ENCODE measurements at regions not wholly inside any gene's neighbourhood (a gene's known extent, or its start where the extent isn't known, plus 50 kb on each side); places are given as distances from the start of the nearest gene placed in this dataset.

- no peak for DNase-seq
Observed at GRCh38 chr10:111522141-111522540, 445.3 kb downstream of the ADRA2A start.

GRCh38 chr10:111522551-111522950 lies 445.7 kb downstream of the ADRA2A start:
- no peak for DNase-seq

GRCh38 chr10:111523016-111523415 lies 446.2 kb downstream of the ADRA2A start:
- no peak for DNase-seq

DNA sequence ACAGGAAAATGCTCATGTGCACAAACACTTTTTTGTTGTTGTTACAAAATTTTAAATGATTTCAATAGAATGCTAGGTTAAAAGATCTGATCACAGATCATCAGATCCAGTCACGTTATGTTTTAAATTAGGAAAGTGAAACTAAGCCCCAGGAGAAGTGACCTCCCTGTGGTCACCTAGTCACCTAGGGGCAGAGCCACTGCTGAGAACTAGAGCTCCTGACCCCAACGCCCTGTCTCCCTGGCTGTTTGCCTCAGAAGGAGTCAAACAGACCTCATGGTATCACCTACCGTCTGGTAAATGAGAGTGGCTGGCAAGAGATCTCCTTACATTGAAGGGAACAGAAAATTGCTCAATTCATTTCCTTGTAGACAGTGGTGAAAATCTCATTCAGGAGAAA lies 447.3 kb downstream of the ADRA2A start:
- DNase-seq, result no peak

DNA sequence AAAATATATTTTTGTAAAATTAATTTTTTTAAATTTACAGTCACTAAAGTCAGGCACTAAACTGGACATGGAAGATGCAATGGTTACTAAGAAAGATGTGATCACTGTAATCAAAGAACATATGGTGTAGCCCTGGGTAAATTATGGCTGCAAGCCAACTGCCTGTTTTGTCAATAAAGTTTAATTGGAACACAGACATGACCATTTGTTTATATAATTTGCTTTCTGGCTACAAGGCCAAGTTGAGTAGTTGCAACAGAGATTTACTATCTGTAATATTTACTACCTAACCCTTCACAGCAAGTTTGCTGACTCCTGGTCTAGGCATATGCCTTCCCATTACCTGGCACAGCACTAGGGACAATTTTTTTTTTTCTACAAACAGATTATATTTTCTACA lies 448.9 kb downstream of the ADRA2A start:
- no peak for DNase-seq

GRCh38 chr10:111531690-111532089 lies 454.9 kb downstream of the ADRA2A start:
- no peak for DNase-seq

DNA sequence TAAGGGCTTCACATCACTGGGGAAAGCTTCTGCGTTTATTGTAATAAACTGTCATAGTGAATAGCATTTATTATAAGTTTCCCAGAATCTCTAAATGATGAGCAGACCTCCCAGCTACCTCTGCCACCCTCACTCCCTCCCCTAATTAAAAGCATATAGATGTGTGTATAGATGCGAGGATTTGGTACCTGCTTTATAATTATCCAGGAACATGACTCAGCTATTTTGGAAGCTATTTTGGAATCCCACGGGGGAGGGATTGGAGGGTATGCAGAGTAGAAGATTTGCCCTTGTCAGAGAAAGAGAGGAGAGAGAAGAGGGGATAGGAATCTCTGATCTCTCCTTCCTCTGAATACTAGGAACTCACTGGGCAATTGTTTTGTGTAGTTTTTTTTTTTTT lies 455.3 kb downstream of the ADRA2A start:
- DNase-seq, result no peak

GRCh38 chr10:111539246-111539645 lies 462.4 kb downstream of the ADRA2A start:
- DNase-seq, result no peak

DNA sequence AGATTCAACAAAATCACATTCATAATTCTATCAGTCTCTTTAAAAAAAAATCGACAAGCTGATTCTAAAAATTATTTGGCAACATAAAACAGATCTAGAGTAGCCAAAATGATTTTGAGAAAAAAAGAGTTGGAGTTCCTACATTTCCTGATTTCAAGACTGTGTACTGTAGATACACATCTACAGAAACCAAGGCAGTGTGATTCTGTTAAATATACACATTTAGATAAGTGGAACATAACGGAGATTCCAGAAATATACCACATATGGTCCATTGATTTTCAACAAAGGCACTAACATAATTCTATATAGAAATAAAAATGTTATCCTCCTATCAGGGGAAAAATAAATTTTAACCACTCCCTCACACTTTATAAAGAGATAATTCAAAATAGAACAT lies 467.0 kb downstream of the ADRA2A start:
- DNase-seq, result no peak

GRCh38 chr10:111545861-111546605 lies 469.2 kb downstream of the ADRA2A start:
- DNase-seq, result no peak

- DNase-seq, result no peak
Observed at GRCh38 chr10:111548084-111548726, 471.4 kb downstream of the ADRA2A start.

DNA sequence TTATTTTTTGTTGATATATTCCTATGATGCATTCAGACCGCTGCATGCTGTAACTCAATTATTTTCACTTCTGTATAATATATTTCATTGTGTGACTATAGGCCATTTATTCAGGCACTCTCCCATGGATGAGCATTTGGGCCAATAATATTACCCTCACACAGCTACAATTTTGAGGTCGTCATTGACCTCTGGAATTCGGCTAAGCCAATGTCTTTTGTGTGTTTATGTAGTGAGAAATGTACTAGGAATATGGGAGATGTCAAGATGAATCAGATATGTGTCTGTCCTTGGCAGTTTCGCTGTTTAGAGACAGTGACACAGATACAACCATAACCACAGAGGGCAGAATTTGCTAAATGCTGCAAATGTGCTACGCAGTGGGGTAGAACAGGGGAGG lies 474.2 kb downstream of the ADRA2A start:
- no peak for DNase-seq

- no peak for DNase-seq
Observed at GRCh38 chr10:111556666-111557065, 479.8 kb downstream of the ADRA2A start.

GRCh38 chr10:111558211-111558610 lies 481.4 kb downstream of the ADRA2A start:
- no peak for DNase-seq

DNA sequence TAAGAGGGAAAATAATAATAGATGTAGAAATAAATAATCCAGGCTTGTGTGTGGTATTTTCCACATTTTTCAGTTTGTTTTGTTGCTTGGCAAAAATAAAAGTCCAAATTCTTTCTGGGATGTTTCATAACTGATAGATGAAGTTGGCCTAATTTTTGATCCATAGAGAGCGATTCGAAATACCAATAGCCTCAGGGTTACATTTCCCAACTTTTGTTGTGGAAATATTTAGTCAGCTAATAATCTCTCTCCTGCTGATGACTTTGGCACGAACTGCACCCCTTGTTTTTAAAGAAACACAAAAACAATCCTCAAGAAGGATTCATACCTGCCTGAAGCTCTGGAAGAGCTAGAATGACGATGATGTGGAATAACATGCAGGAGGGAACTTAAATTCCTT lies 483.2 kb downstream of the ADRA2A start:
- DNase-seq, result no peak

DNA sequence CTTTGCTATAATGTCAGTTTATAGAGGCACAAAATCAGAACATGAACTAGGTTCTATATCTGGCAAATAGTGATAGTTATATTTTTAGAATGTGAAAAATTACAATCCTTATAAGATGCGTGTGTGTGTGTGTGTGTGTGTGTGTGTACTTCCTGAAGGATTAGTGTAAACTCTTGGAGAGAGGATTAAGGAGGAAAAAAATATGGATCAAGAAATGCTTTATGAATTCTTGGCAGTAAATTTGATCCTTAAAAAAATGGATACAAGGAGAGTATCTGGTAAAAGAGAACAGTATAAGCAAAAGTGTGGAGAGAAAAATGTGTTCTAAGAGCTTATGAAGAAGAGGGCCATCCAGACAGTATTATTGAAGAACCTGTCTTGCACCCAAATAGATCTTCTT lies 484.3 kb downstream of the ADRA2A start:
- DNase-seq, result no peak

DNA sequence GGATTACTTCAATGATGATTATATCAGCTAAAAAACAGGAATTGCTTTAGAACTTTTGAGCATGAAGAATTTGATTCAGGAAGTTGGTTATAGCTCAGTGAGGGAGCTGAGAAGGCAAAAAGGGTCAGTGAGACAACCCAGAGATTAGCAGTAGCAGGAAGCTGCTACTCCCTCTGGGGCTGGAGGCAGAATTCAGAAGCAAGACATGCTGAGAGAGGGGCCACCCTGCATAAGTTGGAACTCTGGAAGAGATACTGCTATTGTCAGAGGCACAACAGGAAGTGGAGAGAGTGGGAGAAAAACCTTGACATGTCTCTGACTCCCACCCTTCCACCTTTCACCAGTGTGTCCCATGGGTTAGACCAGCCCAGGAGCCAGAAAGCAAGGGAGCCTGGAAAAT lies 488.7 kb downstream of the ADRA2A start:
- DNase-seq, result no peak

- DNase-seq, result no peak
Observed at GRCh38 chr10:111578076-111578475, 501.2 kb downstream of the ADRA2A start.

DNA sequence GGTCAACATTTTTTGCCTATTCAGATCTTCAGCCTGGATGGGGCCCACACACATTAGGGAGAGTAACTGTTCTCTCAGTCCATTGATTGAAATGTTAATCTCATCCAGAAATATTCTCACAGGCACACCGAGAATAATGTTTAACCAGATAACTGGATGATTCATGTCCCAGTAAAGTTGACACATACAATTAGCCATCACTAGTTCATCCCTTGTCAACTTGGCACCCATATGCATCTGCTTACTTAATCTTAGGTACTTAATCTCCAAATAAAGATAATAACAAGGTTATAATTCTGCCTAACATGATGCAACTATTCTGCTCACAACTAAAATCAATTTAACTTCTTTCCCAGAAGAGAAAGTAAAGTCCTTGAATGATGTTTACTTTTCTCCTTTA lies 502.6 kb downstream of the ADRA2A start:
- DNase-seq, result no peak

GRCh38 chr10:111590703-111591102 lies 513.9 kb downstream of the ADRA2A start:
- DNase-seq, result no peak

- no peak for DNase-seq
Observed at GRCh38 chr10:111593578-111593977, 516.7 kb downstream of the ADRA2A start.

GRCh38 chr10:111595173-111595572 lies 518.3 kb downstream of the ADRA2A start:
- DNase-seq, result no peak

GRCh38 chr10:111598433-111599059 lies 521.7 kb downstream of the ADRA2A start:
- DNase-seq, result peak; percentile 48

GRCh38 chr10:111599943-111600342 lies 523.1 kb downstream of the ADRA2A start:
- DNase-seq, result no peak
